Duodenal mucosa (tissue), 2 donors: ENCODE measurements at regions not wholly inside any gene's neighbourhood (a gene's known extent, or its start where the extent isn't known, plus 50 kb on each side); places are given as distances from the start of the nearest gene placed in this dataset.

Source experiments
- H3K27ac ChIP-seq: one replicate; pipeline ENCODE4 v1.7.0; 2013; ENCODE audit warnings: low read depth, low read length
- H3K27me3 ChIP-seq, 2 donors: one replicate each; pipeline ENCODE4 v1.7.0; 2013; ENCODE audit warnings: low read length in 2 of 2, control low read depth in 1 of 2; ENCODE audit not compliant: insufficient read depth in 2 of 2, control insufficient read depth in 1 of 2
- H3K36me3 ChIP-seq, 2 donors: one replicate each; pipeline ENCODE4 v1.7.0; 2013; ENCODE audit warnings: low read length in 2 of 2, control low read depth in 1 of 2; ENCODE audit not compliant: insufficient read depth in 2 of 2, control insufficient read depth in 1 of 2
- H3K4me1 ChIP-seq, 2 donors: one replicate each; pipeline ENCODE4 v1.7.0; 2013; ENCODE audit warnings: low read length in 2 of 2, control low read depth in 1 of 2; ENCODE audit not compliant: insufficient read depth in 2 of 2, control insufficient read depth in 1 of 2
- H3K4me3 ChIP-seq, 2 donors: one replicate each; pipeline ENCODE4 v1.7.0; 2013; ENCODE audit warnings: low read length in 2 of 2, low read depth in 1 of 2
- H3K9ac ChIP-seq, 2 donors: one replicate each; pipeline ENCODE4 v1.7.0; 2013; ENCODE audit warnings: low read length in 2 of 2, low read depth in 1 of 2
- H3K9me3 ChIP-seq, 2 donors: one replicate each; pipeline ENCODE4 v1.7.0; 2013; ENCODE audit warnings: low read length in 2 of 2, control low read depth in 1 of 2; ENCODE audit not compliant: control insufficient read depth in 1 of 2

DNA sequence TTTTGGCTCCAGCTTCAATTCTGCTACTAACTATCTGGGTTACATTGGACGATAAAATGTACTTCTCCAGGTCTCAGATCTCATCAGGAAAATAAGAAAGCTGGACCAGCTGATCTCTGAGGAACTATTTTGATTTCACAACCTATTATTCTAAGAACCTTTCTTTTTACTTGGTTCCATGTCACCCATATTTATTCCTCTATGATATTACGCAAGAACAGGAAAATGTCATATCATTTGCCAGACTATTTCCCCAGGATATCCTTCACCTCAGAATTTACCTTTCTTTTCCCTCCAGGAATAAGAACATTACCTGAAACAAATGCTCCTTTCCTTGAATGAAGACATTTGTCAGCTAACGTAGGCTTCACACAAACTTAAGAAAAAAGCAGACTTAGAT lies 387.5 kb upstream of the RAG2 start:
- H3K9me3 ChIP-seq: no peaks in the 10 kb centered on the region
- no peaks in the 10 kb centered on the region for H3K27me3 ChIP-seq
- no peak overlapping the region for H3K9ac ChIP-seq
- no peak overlapping the region for H3K27ac ChIP-seq
- H3K4me3 ChIP-seq: no peak overlapping the region
- H3K4me1 ChIP-seq: no peaks in the 10 kb centered on the region
- no peaks in the 10 kb centered on the region for H3K36me3 ChIP-seq

DNA sequence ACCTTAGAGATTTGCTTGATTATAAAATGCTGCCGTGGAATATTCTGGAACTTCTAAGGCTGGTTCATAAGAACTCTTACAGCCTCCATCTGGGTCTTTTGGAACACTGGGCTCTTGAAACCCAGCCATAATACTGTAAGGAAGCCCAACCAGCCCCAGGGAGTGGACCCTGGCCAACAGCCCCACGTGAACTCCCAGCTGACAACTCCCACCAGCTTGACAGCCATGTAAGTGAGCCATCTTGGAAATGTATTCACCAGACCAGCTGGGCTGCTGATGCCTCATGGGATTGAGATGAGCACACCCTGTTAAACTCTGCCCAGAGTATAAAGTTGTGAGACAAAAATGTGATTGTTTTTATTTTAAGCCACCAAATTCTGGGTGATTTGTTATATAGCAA lies 378.7 kb upstream of the RAG2 start:
- H3K36me3 ChIP-seq: no peaks in the 10 kb centered on the region
- H3K4me3 ChIP-seq: no peak overlapping the region
- H3K4me1 ChIP-seq: no peaks in the 10 kb centered on the region
- no peak overlapping the region for H3K27ac ChIP-seq
- H3K27me3 ChIP-seq: no peaks in the 10 kb centered on the region
- peaks cover 0 to 4% of the 10 kb centered on the region in 2 donors for H3K9me3 ChIP-seq
- H3K9ac ChIP-seq: no peak overlapping the region

DNA sequence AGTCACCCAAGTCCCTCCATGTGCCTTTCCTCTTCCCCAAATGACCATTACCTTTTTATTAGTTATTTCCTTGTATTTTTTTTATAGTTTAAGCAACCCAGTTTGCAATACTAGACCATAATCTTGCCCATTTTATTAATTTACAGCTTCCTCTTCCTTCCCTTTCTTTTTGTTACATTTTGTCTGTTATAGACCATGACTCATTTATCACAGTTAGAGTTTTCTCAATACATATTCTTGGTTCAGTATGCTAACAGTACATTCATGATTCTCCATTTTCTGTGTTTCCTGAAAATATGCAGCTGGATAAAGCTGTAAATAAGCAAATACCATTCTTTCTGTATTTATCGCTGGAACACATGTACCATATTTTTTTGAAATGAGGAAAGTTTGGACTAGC lies 376.7 kb upstream of the RAG2 start:
- H3K9me3 ChIP-seq: peaks cover 0 to 4% of the 10 kb centered on the region in 2 donors
- H3K36me3 ChIP-seq: no peaks in the 10 kb centered on the region
- H3K27ac ChIP-seq: no peak overlapping the region
- no peak overlapping the region for H3K4me3 ChIP-seq
- no peaks in the 10 kb centered on the region for H3K27me3 ChIP-seq
- no peaks in the 10 kb centered on the region for H3K4me1 ChIP-seq
- no peak overlapping the region for H3K9ac ChIP-seq

DNA sequence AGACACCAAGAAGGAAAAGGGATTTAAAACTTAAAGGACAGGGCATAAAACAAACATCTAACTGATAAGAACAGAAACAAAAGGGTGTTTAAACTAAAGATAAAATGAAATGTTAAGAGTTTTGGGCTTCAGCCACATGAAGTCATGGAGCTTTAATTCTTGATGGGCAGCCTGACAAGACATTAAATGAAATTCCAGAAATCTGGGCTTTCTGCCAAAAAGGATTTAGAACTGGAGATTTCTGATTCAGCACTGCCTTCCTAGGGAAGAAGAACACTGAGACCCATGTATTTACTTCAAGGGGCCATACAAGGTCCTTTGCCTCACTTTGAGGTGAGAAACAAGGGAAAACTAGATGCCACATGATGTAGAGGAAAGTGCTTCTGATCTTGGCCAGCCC lies 355.9 kb upstream of the RAG2 start:
- H3K27me3 ChIP-seq: no peaks in the 10 kb centered on the region
- no peak overlapping the region for H3K27ac ChIP-seq
- no peaks in the 10 kb centered on the region for H3K4me1 ChIP-seq
- no peak overlapping the region for H3K4me3 ChIP-seq
- no peak overlapping the region for H3K9ac ChIP-seq
- no peaks in the 10 kb centered on the region for H3K36me3 ChIP-seq
- H3K9me3 ChIP-seq: peaks cover 4 to 8% of the 10 kb centered on the region in 2 donors

- no peak overlapping the region for H3K9ac ChIP-seq
- no peaks in the 10 kb centered on the region for H3K27me3 ChIP-seq
- H3K4me1 ChIP-seq: no peaks in the 10 kb centered on the region
- no peaks in the 10 kb centered on the region for H3K36me3 ChIP-seq
- H3K27ac ChIP-seq: no peak overlapping the region
- H3K4me3 ChIP-seq: no peak overlapping the region
- H3K9me3 ChIP-seq: no peaks in the 10 kb centered on the region
Measured at GRCh38 chr11:36948460-36949127, 350.6 kb upstream of the RAG2 start.

- H3K4me1 ChIP-seq: no peaks in the 10 kb centered on the region
- H3K36me3 ChIP-seq: no peaks in the 10 kb centered on the region
- no peak overlapping the region for H3K27ac ChIP-seq
- no peak overlapping the region for H3K4me3 ChIP-seq
- H3K27me3 ChIP-seq: no peaks in the 10 kb centered on the region
- no peaks in the 10 kb centered on the region for H3K9me3 ChIP-seq
- H3K9ac ChIP-seq: no peak overlapping the region
Measured at GRCh38 chr11:36945384-36945783, 347.3 kb upstream of the RAG2 start.

- no peaks in the 10 kb centered on the region for H3K9me3 ChIP-seq
- H3K4me3 ChIP-seq: no peak overlapping the region
- no peaks in the 10 kb centered on the region for H3K4me1 ChIP-seq
- H3K9ac ChIP-seq: no peak overlapping the region
- H3K27ac ChIP-seq: no peak overlapping the region
- no peaks in the 10 kb centered on the region for H3K36me3 ChIP-seq
- no peaks in the 10 kb centered on the region for H3K27me3 ChIP-seq
Measured at GRCh38 chr11:36933481-36933880, 335.4 kb upstream of the RAG2 start.

- Histone ChIP-seq H3K36me3 (no peaks in the 10 kb centered on the region), H3K27ac (no peak overlapping the region), H3K4me3 (no peak overlapping the region), H3K9ac (no peak overlapping the region), H3K27me3 (no peaks in the 10 kb centered on the region), H3K4me1 (no peaks in the 10 kb centered on the region), H3K9me3 (no peaks in the 10 kb centered on the region)
Measured at GRCh38 chr11:36931139-36931538, 333.1 kb upstream of the RAG2 start.

- Histone ChIP-seq H3K4me1 (no peaks in the 10 kb centered on the region), H3K9ac (no peak overlapping the region), H3K27me3 (no peaks in the 10 kb centered on the region), H3K36me3 (no peaks in the 10 kb centered on the region), H3K27ac (no peak overlapping the region), H3K4me3 (no peak overlapping the region), H3K9me3 (no peaks in the 10 kb centered on the region)
Measured at GRCh38 chr11:36930256-36930655, 332.2 kb upstream of the RAG2 start.

DNA sequence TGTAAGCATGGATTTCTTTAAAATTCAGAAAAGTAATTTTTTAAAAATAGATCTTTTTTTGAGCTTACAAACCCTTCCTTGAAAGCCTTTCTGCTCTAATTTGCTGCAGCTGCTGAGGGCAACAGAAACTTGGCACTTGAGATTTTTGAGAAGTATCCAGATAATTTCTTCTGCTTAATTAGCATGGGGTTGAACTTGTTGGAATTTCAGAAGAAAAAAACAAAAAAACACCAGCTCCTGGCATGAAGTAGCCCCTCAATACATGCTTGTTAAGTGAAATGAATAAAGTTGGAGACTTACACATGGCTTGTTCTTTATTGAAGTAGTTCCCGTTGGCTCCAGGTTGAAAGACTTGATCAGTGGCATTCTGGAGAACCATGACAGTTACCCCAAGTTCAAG lies 331.4 kb upstream of the RAG2 start:
- no peaks in the 10 kb centered on the region for H3K27me3 ChIP-seq
- H3K9ac ChIP-seq: no peak overlapping the region
- H3K4me1 ChIP-seq: no peaks in the 10 kb centered on the region

DNA sequence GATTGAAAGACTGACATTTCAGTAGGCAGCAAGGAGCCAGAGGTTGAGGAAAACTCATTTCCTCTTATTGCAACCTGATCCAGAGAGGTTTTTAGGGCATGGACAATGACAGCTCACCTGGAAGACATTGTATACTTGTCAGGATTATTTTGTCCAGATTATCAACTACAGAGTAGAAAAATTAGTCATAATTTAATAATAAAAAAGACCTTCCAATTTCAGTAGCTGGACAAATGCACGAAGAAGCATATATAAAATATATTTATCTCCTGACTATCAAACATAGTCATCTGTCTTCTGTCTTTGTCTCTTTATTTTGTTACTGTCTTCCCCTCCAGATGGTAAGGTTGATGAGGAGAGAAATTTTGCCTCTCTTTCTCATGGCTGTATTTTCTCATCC lies 330.6 kb upstream of the RAG2 start:
- H3K9ac ChIP-seq: no peak overlapping the region
- no peak overlapping the region for H3K4me3 ChIP-seq
- no peaks in the 10 kb centered on the region for H3K9me3 ChIP-seq
- no peaks in the 10 kb centered on the region for H3K4me1 ChIP-seq
- no peaks in the 10 kb centered on the region for H3K27me3 ChIP-seq
- H3K27ac ChIP-seq: no peak overlapping the region
- no peaks in the 10 kb centered on the region for H3K36me3 ChIP-seq

More for the DNA sequence above, 331.4 kb upstream of the RAG2 start:
- H3K36me3 ChIP-seq: no peaks in the 10 kb centered on the region
- no peaks in the 10 kb centered on the region for H3K9me3 ChIP-seq
- no peak overlapping the region for H3K27ac ChIP-seq
- H3K4me3 ChIP-seq: no peak overlapping the region
